ENCODE measurements at regions not wholly inside any gene's neighbourhood (a gene's known extent, or its start where the extent isn't known, plus 50 kb on each side); places are given as distances from the start of the nearest gene placed in this dataset.
A peak's percentile ranks its signal among the peaks of the same experiment; 100 is the strongest.

DNA sequence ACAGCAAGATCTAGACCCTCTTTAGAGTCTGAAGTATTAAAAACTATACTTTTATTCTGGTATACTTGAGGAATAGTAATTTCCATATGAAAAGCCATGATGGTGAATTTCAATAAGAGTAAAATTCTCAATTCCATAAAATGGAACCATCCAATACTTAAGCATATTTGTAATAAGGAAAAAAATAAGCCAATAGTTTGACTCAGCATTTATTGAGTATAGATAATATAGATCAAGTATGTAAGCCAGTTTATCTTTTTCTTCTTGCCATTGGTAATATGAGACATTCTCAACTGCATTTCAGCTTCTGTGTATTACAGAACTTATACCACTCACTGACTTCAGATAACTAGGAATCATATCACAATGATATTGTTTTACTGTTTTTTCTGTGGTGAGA, 361.0 kb downstream of the SLCO4C1 start:
- DNase-seq: no peak
- Histone ChIP-seq H3K9ac (ENCODE audit: low read length) (no peak overlapping the region), H3K27me3 (ENCODE audit: low read length) (no peaks in the 10 kb centered on the region; the same call in 1 of the 2 replicates), H3K9me3 (ENCODE audit: low read length) (no peaks in the 10 kb centered on the region), H3K27ac (ENCODE audit: low read length) (no peak overlapping the region), H3K9me2 (replicated peaks; ENCODE audit: low read length) (no peaks in the 10 kb centered on the region), H3F3A (ENCODE audit: low read length, unreplicated experiment) (no peaks in the 10 kb centered on the region), H3K79me2 (ENCODE audit: low read length) (no peaks in the 10 kb centered on the region), H3K36me3 (ENCODE audit: low read depth, low read length) (no peaks in the 10 kb centered on the region), H3K4me2 (ENCODE audit: low read length) (no peak overlapping the region), H3K4me1 (ENCODE audit: insufficient read depth, low read length) (no peaks in the 10 kb centered on the region), H4K20me1 (ENCODE audit: low read length) (no peaks in the 10 kb centered on the region), H2AFZ (ENCODE audit: low read length) (no peak overlapping the region), H3K4me3 (ENCODE audit: low read length) (no peak overlapping the region)
- ATAC-seq: no peak
- no TSS peak for BruUV-seq (replicated peaks)
- ChIA-PET POLR2A (ENCODE audit: unreplicated experiment) (no interaction called here), CTCF (no interaction called here)
- intact Hi-C loops (cut with micrococcal nuclease): no loop called here
- TF ChIP-seq EZH2phosphoT487 (IDR thresholded peaks at IDR 0.05; ENCODE audit: borderline replicate concordance, low read length): no peak
- no peak for TF ChIP-seq EZH2 (IDR thresholded peaks at IDR 0.05; ENCODE audit: low read length, unreplicated experiment)
- TF ChIP-seq, protein P1, sequence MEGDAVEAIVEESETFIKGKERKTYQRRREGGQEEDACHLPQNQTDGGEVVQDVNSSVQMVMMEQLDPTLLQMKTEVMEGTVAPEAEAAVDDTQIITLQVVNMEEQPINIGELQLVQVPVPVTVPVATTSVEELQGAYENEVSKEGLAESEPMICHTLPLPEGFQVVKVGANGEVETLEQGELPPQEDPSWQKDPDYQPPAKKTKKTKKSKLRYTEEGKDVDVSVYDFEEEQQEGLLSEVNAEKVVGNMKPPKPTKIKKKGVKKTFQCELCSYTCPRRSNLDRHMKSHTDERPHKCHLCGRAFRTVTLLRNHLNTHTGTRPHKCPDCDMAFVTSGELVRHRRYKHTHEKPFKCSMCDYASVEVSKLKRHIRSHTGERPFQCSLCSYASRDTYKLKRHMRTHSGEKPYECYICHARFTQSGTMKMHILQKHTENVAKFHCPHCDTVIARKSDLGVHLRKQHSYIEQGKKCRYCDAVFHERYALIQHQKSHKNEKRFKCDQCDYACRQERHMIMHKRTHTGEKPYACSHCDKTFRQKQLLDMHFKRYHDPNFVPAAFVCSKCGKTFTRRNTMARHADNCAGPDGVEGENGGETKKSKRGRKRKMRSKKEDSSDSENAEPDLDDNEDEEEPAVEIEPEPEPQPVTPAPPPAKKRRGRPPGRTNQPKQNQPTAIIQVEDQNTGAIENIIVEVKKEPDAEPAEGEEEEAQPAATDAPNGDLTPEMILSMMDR (conservative IDR thresholded peaks at IDR 0.05; ENCODE audit: low read depth, low read length): no peak

DNA sequence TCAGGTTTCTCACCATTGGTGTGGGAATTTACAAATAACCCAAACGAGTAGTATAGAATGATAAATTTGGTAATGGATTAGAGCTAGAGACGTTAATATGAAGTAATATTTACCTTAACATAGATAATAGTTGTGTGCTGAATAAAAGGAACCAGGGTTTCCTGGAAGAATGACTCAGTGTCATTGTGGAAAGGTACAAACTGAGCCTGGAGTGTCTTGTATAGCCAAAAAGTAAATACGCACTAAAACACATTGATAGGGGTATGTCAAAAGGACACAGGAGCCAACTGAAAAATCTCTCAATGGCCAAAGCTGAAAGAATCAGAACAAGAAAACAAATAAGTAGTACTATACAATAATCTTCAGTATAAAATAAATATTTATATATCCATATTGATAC, 363.5 kb downstream of the SLCO4C1 start:
- no peaks in the 10 kb centered on the region for H3K79me2 ChIP-seq (ENCODE audit: low read length)
- intact Hi-C loops (cut with micrococcal nuclease): no loop called here
- H3K4me2 ChIP-seq (ENCODE audit: low read length): no peak overlapping the region
- H4K20me1 ChIP-seq (ENCODE audit: low read length): no peaks in the 10 kb centered on the region
- no peaks in the 10 kb centered on the region for H3F3A ChIP-seq (ENCODE audit: low read length, unreplicated experiment)
- ChIA-PET POLR2A (ENCODE audit: unreplicated experiment) (no interaction called here), CTCF (no interaction called here)
- no peaks in the 10 kb centered on the region for H3K36me3 ChIP-seq (ENCODE audit: low read depth, low read length)
- H3K9ac ChIP-seq (ENCODE audit: low read length): no peak overlapping the region
- H3K4me3 ChIP-seq (ENCODE audit: low read length): no peak overlapping the region
- TF ChIP-seq, protein P1 (conservative IDR thresholded peaks at IDR 0.05; ENCODE audit: low read depth, low read length): no peak
- TF ChIP-seq EZH2phosphoT487 (IDR thresholded peaks at IDR 0.05; ENCODE audit: borderline replicate concordance, low read length): no peak
- TF ChIP-seq EZH2 (IDR thresholded peaks at IDR 0.05; ENCODE audit: low read length, unreplicated experiment): no peak
- H3K9me3 ChIP-seq (ENCODE audit: low read length): 0 out of 2 replicates have a peak, but pooled peaks cover 4% of the 10 kb centered on the region
- no peak overlapping the region for H2AFZ ChIP-seq (ENCODE audit: low read length)
- no peaks in the 10 kb centered on the region for H3K27me3 ChIP-seq (ENCODE audit: low read length)
- no peak overlapping the region for H3K27ac ChIP-seq (ENCODE audit: low read length)
- DNase-seq (peak; percentile 22), ATAC-seq (peak; percentile 40; the same call in 1 of the 2 replicates)
- H3K9me2 ChIP-seq (replicated peaks; ENCODE audit: low read length): no peaks in the 10 kb centered on the region
- no peaks in the 10 kb centered on the region for H3K4me1 ChIP-seq (ENCODE audit: insufficient read depth, low read length)
- BruUV-seq (replicated peaks): no TSS peak

DNA sequence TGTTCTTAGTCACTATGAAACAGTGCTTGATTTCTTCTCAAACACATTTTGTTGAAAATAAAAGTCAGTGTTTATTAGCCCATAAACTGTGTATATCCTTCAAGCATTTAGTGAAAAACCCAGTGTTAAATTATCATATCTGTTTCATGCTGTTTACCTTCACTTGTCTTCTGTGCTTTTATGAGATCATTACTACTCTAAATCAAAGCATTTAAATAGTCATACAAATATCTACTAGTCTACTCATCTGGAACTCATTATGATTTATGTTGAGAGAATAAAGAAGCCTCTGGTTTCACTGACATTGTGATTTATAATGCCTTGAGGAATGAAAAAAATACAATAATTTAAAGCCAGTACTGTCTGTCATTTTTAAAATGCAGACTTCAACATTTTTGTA, 366.5 kb downstream of the SLCO4C1 start:
- no peaks in the 10 kb centered on the region for H3K36me3 ChIP-seq (ENCODE audit: low read depth, low read length)
- intact Hi-C loops (cut with micrococcal nuclease): no loop called here
- no peak overlapping the region for H3K4me2 ChIP-seq (ENCODE audit: low read length)
- no peak overlapping the region for H3K9ac ChIP-seq (ENCODE audit: low read length)
- no peaks in the 10 kb centered on the region for H3K9me2 ChIP-seq (replicated peaks; ENCODE audit: low read length)
- H3K27ac ChIP-seq (ENCODE audit: low read length): no peak overlapping the region
- H3K79me2 ChIP-seq (ENCODE audit: low read length): no peaks in the 10 kb centered on the region
- H3K4me1 ChIP-seq (ENCODE audit: insufficient read depth, low read length): no peaks in the 10 kb centered on the region
- no peaks in the 10 kb centered on the region for H4K20me1 ChIP-seq (ENCODE audit: low read length)
- CTCF ChIA-PET: no interaction called here
- BruUV-seq (replicated peaks): no TSS peak
- TF ChIP-seq, protein P1 (conservative IDR thresholded peaks at IDR 0.05; ENCODE audit: low read depth, low read length): no peak
- TF ChIP-seq EZH2phosphoT487 (IDR thresholded peaks at IDR 0.05; ENCODE audit: borderline replicate concordance, low read length) (no peak), EZH2 (IDR thresholded peaks at IDR 0.05; ENCODE audit: low read length, unreplicated experiment) (no peak)
- DNase-seq: no peak
- no peaks in the 10 kb centered on the region for H3K27me3 ChIP-seq (ENCODE audit: low read length)
- POLR2A ChIA-PET (ENCODE audit: unreplicated experiment): interaction anchor here (0.6 kb wide), 2 partner anchors 24 to 130 kb away, joined by 3 to 4 read pairs; no protein-coding TSS in a partner anchor
- no peak overlapping the region for H3K4me3 ChIP-seq (ENCODE audit: low read length)
- H3F3A ChIP-seq (ENCODE audit: low read length, unreplicated experiment): no peaks in the 10 kb centered on the region
- no peak overlapping the region for H2AFZ ChIP-seq (ENCODE audit: low read length)
- ATAC-seq: peak; percentile 45
- H3K9me3 ChIP-seq (ENCODE audit: low read length): 0 out of 2 replicates have a peak, but pooled peaks cover 4% of the 10 kb centered on the region

Data from PC-3 (cell line).